ENCODE measurements at regions not wholly inside any gene's neighbourhood (a gene's known extent, or its start where the extent isn't known, plus 50 kb on each side); places are given as distances from the start of the nearest gene placed in this dataset. TPM values are rescaled to one million over a fixed set of nuclear protein-coding genes. Genes with fewer than 3 reads are reported as not detected.

Small RNA genes lying in the stretch of these regions (small RNA-seq; reads per million reads assigned to genes)
- gene MIR3919 (ENCODE audit: low replicate concordance) (not detected), gene RNU2-31P (ENCODE audit: low replicate concordance) (not detected)

Measured in skin of body (tissue), 1 donor.